ENCODE measurements at regions not wholly inside any gene's neighbourhood (a gene's known extent, or its start where the extent isn't known, plus 50 kb on each side); places are given as distances from the start of the nearest gene placed in this dataset.

DNA sequence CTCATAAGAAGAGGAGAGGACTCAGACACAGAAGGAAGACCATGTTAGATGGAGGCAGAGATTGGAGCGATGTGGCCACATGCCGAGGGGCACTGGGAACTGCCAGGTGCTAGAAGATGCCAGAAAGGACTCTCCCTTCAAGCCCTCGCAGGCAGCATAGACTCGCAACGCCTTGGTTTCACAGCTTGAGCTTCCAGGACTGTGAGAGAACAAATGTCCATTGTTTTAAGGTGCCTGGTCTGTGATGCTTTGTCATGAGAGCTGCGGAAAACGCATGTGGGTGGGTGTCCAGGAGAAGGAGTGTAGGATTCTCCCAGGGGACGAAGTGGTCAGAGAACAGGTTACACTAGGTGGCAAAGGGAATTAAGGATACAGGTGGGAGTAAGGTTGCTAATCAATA, 125.9 kb upstream of the USP29 start:
- no peak overlapping the region for H3K4me2 ChIP-seq (ENCODE audit: insufficient read depth, low read length)
- no peak overlapping the region for H3K9ac ChIP-seq (ENCODE audit: low read depth, low read length)
- no peaks in the 10 kb centered on the region for H3K4me1 ChIP-seq (ENCODE audit: insufficient read depth, low read length)
- H3K4me3 ChIP-seq (ENCODE audit: low read depth in 1 of 2, low read length in 2 of 2) = no peak overlapping the region
- no peaks in the 10 kb centered on the region for H3K27me3 ChIP-seq (ENCODE audit: insufficient read depth, low read length, poor library complexity)
- H3K9me3 ChIP-seq (ENCODE audit: insufficient read depth, low read length, severe bottlenecking) = no peaks in the 10 kb centered on the region
- no peaks in the 10 kb centered on the region for H3K36me3 ChIP-seq (ENCODE audit: insufficient read depth, low read length)
- no peak for ATAC-seq (ENCODE audit: insufficient read depth, low read depth)
- no peaks in the 10 kb centered on the region for H3K79me2 ChIP-seq (ENCODE audit: insufficient read depth, low read length)
- H2AFZ ChIP-seq (ENCODE audit: low read depth, low read length) = no peak overlapping the region
- no peak overlapping the region for H3K27ac ChIP-seq (ENCODE audit: low read length)
- TF ChIP-seq CTCF (IDR thresholded peaks at IDR 0.05; ENCODE audit: borderline replicate concordance, extremely low read depth, low read length, poor library complexity, severe bottlenecking) = no peak
- DNase-seq = no peak
- no peaks in the 10 kb centered on the region for H4K20me1 ChIP-seq (ENCODE audit: insufficient read depth, low read length)

GRCh38 chr19:56994251-56995017, 125.4 kb upstream of the USP29 start:
- no peaks in the 10 kb centered on the region for H3K36me3 ChIP-seq (ENCODE audit: insufficient read depth, low read length)
- no peaks in the 10 kb centered on the region for H3K79me2 ChIP-seq (ENCODE audit: insufficient read depth, low read length)
- H3K4me2 ChIP-seq (ENCODE audit: insufficient read depth, low read length) = no peak overlapping the region
- H4K20me1 ChIP-seq (ENCODE audit: insufficient read depth, low read length) = no peaks in the 10 kb centered on the region
- H3K27me3 ChIP-seq (ENCODE audit: insufficient read depth, low read length, poor library complexity) = no peaks in the 10 kb centered on the region
- no peak overlapping the region for H3K27ac ChIP-seq (ENCODE audit: low read length)
- no peak overlapping the region for H3K4me3 ChIP-seq (ENCODE audit: low read depth in 1 of 2, low read length in 2 of 2)
- no peaks in the 10 kb centered on the region for H3K9me3 ChIP-seq (ENCODE audit: insufficient read depth, low read length, severe bottlenecking)
- DNase-seq = no peak
- H3K9ac ChIP-seq (ENCODE audit: low read depth, low read length) = no peak overlapping the region
- H3K4me1 ChIP-seq (ENCODE audit: insufficient read depth, low read length) = no peaks in the 10 kb centered on the region
- ATAC-seq (ENCODE audit: insufficient read depth, low read depth) = no peak
- TF ChIP-seq CTCF (IDR thresholded peaks at IDR 0.05; ENCODE audit: borderline replicate concordance, extremely low read depth, low read length, poor library complexity, severe bottlenecking) = no peak
- no peak for TF ChIP-seq EZH2 (IDR thresholded peaks at IDR 0.05; ENCODE audit: borderline replicate concordance, low read depth, low read length, severe bottlenecking)
- no peak overlapping the region for H2AFZ ChIP-seq (ENCODE audit: low read depth, low read length)

DNA sequence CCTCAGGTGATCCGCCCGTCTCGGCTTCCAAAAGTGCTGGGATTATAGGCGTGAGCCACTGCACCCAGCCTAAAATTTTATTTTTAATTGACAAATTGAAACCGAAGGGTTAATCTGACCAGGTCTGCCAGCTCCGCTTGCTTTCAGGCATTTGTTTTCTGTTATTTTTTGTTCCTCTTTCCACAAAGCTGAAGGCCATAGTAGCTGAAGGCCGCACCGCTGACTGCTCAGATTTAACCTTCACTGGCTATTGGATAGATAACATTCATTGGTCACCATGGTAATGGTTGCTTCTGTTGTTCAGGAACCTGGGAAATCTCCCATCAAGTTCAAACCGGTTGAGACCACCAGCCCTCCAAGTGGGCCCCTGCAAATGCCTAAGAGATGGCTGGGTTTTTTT, 124.5 kb upstream of the USP29 start:
- TF ChIP-seq CTCF (IDR thresholded peaks at IDR 0.05; ENCODE audit: borderline replicate concordance, extremely low read depth, low read length, poor library complexity, severe bottlenecking) = no peak
- no peak for TF ChIP-seq EZH2 (IDR thresholded peaks at IDR 0.05; ENCODE audit: borderline replicate concordance, low read depth, low read length, severe bottlenecking)
- no peak for ATAC-seq (ENCODE audit: insufficient read depth, low read depth)
- no peak overlapping the region for H2AFZ ChIP-seq (ENCODE audit: low read depth, low read length)

More for the DNA sequence above, 124.5 kb upstream of the USP29 start:
- no peak for DNase-seq
- H4K20me1 ChIP-seq (ENCODE audit: insufficient read depth, low read length) = no peaks in the 10 kb centered on the region
- no peak overlapping the region for H3K4me3 ChIP-seq (ENCODE audit: low read depth in 1 of 2, low read length in 2 of 2)
- no peak overlapping the region for H3K9ac ChIP-seq (ENCODE audit: low read depth, low read length)
- H3K27ac ChIP-seq (ENCODE audit: low read length) = no peak overlapping the region
- no peaks in the 10 kb centered on the region for H3K36me3 ChIP-seq (ENCODE audit: insufficient read depth, low read length)
- no peaks in the 10 kb centered on the region for H3K27me3 ChIP-seq (ENCODE audit: insufficient read depth, low read length, poor library complexity)
- no peak overlapping the region for H3K4me2 ChIP-seq (ENCODE audit: insufficient read depth, low read length)
- no peaks in the 10 kb centered on the region for H3K9me3 ChIP-seq (ENCODE audit: insufficient read depth, low read length, severe bottlenecking)
- H3K4me1 ChIP-seq (ENCODE audit: insufficient read depth, low read length) = no peaks in the 10 kb centered on the region
- no peaks in the 10 kb centered on the region for H3K79me2 ChIP-seq (ENCODE audit: insufficient read depth, low read length)
